GM12878 (cell line): ENCODE measurements at regions not wholly inside any gene's neighbourhood (a gene's known extent, or its start where the extent isn't known, plus 50 kb on each side); places are given as distances from the start of the nearest gene placed in this dataset.

Source experiments
- ATAC-seq: fragments of 200-7000 bp; cut with Tn5 transposase; 3 replicates; pipeline ENCODE4 v1.9.1; 2020; ENCODE audit warnings: mild to moderate bottlenecking, moderate library complexity
- BruUV-seq: library from RNA; stranded (reverse); fragments of 400-500 nt; replicated peaks from 2 replicates; lab custom pipeline; 2021; lab: Mats Ljungman, UMichigan
- CTCF ChIA-PET: fragments of 300-600 bp; sonication (Branson Sonifier 250); formaldehyde crosslinking; extraction: SDS; loops from one replicate; lab custom pipeline; 2021; ENCODE audit warnings: inconsistent platforms; lab: Yijun Ruan, JAX
- POLR2A ChIA-PET: fragments of 350-600 bp; formaldehyde crosslinking; extraction: SDS; loops from one replicate; lab custom pipeline; 2021; ENCODE audit warnings: inconsistent platforms; lab: Charles Lee
- RAD21 ChIA-PET: fragments of 300-600 bp; sonication (Branson Sonifier 250); formaldehyde crosslinking; loops from one replicate; lab custom pipeline; 2023; ENCODE audit warnings: antibody characterized with exemption; ENCODE audit not compliant: unreplicated experiment; lab: Charles Lee
- SMC1A ChIA-PET: fragments of 300-600 bp; sonication (Branson Sonifier 250); formaldehyde crosslinking; loops from one replicate; lab custom pipeline; 2023; ENCODE audit not compliant: unreplicated experiment, uncharacterized antibody; lab: Charles Lee
- DNase-seq: peaks from one replicate; pipeline ENCODE4 v3.0.0-alpha.2; 2011; ENCODE audit warnings: low read depth, low spot score
- FAIRE-seq: peaks from 3 replicates; lab custom pipeline; 2011; peaks lifted over from hg19 to GRCh38; lab: Jason Lieb, UNC
- H2AFZ ChIP-seq: 2 replicates; pipeline ENCODE4 v1.6.0; 2011; ENCODE audit warnings: low read depth, low read length, control low read depth; ENCODE audit not compliant: control insufficient read depth
- H3K27ac ChIP-seq: 2 replicates; pipeline ENCODE4 v1.5.1; 2011; ENCODE audit warnings: control low read depth; ENCODE audit not compliant: control insufficient read depth, insufficient read depth
- H3K27me3 ChIP-seq, 2 experiments: replicated peaks in 1 of 2; 2 replicates each; pipeline versions ENCODE4 v1.6.0 to v1.6.1; 2011; ENCODE audit warnings: low read length in 1 of 2; ENCODE audit not compliant: control insufficient read depth in 2 of 2, insufficient read depth in 2 of 2
- H3K36me3 ChIP-seq, 2 experiments: 2 replicates each; pipeline ENCODE4 v1.5.1; 2011; ENCODE audit warnings: low read length in 1 of 2; ENCODE audit not compliant: control insufficient read depth in 2 of 2, insufficient read depth in 2 of 2
- H3K4me1 ChIP-seq: 2 replicates; pipeline ENCODE4 v1.6.1; 2011; ENCODE audit warnings: mild to moderate bottlenecking, low read length, moderate library complexity, mixed read lengths; ENCODE audit not compliant: control insufficient read depth, insufficient read depth
- H3K4me2 ChIP-seq: 2 replicates; pipeline ENCODE4 v1.6.0; 2011; ENCODE audit warnings: control low read depth; ENCODE audit not compliant: control insufficient read depth, insufficient read depth
- H3K4me3 ChIP-seq: fragments of 200-600 bp; sonication (generic); 2 replicates; pipeline ENCODE4 v1.5.1; 2016
- H3K79me2 ChIP-seq: 2 replicates; pipeline ENCODE4 v1.6.0; 2011; ENCODE audit warnings: low read length; ENCODE audit not compliant: control insufficient read depth, insufficient read depth
- H3K9ac ChIP-seq: 2 replicates; pipeline ENCODE4 v1.8.0; 2011; ENCODE audit warnings: low read length, control low read depth, mixed read lengths; ENCODE audit not compliant: control insufficient read depth, insufficient read depth
- H3K9me3 ChIP-seq: replicated peaks from 3 replicates; pipeline ENCODE4 v1.5.1; 2011; ENCODE audit warnings: mild to moderate bottlenecking, low read length; ENCODE audit not compliant: control insufficient read depth, insufficient read depth
- H4K20me1 ChIP-seq: 2 replicates; pipeline ENCODE4 v1.6.0; 2011; ENCODE audit not compliant: control insufficient read depth, insufficient read depth
- ATF7 ChIP-seq: fragments of 450-650 bp; IDR thresholded peaks from 2 replicates; pipeline ENCODE4 v1.6.1; 2016; ENCODE audit warnings: low read depth, mild to moderate bottlenecking
- BCL11A ChIP-seq: IDR thresholded peaks from 2 replicates; pipeline ENCODE4 v1.6.1; 2011; ENCODE audit warnings: low read depth, low read length
- BHLHE40 ChIP-seq, 2 experiments: fragments of 450-650 bp in 1 of 2; IDR thresholded peaks; 2 replicates each; pipeline ENCODE4 v1.6.1; 2011 to 2017; ENCODE audit warnings: low read depth in 2 of 2, borderline replicate concordance in 1 of 2, improper control_type of control experiment in 1 of 2, low read length in 1 of 2, mild to moderate bottlenecking in 1 of 2
- ELK1 ChIP-seq: IDR thresholded peaks from 2 replicates; pipeline ENCODE4 v1.6.1; 2012; ENCODE audit warnings: low read depth, low read length, improper control_type of control experiment
- FOXK2 ChIP-seq: fragments of 450-650 bp; IDR thresholded peaks from 2 replicates; pipeline ENCODE4 v1.6.1; 2017; ENCODE audit warnings: mild to moderate bottlenecking, moderate library complexity
- HCFC1 ChIP-seq: fragments of 150-350 bp; IDR thresholded peaks from 2 replicates; pipeline ENCODE4 v1.6.1; 2014; ENCODE audit warnings: low read length
- MYC ChIP-seq: IDR thresholded peaks from 2 replicates; pipeline ENCODE4 v1.6.1; 2011; ENCODE audit warnings: mild to moderate bottlenecking, low read length, moderate library complexity, inconsistent platforms; ENCODE audit not compliant: insufficient read depth, insufficient replicate concordance, insufficient read length, severe bottlenecking
- NFYB ChIP-seq: IDR thresholded peaks from 2 replicates; pipeline ENCODE4 v1.6.1; 2011; ENCODE audit warnings: low read depth, mild to moderate bottlenecking, low read length, improper control_type of control experiment, moderate library complexity; ENCODE audit not compliant: insufficient read depth
- POLR2AphosphoS2 ChIP-seq: IDR thresholded peaks from 2 replicates; pipeline ENCODE4 v1.6.1; 2011; ENCODE audit warnings: low read depth, mild to moderate bottlenecking, low read length, improper control_type of control experiment, moderate library complexity
- REST ChIP-seq: IDR thresholded peaks from 2 replicates; pipeline ENCODE4 v1.6.1; 2012; ENCODE audit warnings: mild to moderate bottlenecking, low read depth, low read length
- SMAD1 ChIP-seq: fragments of 450-650 bp; IDR thresholded peaks from 2 replicates; pipeline ENCODE4 v1.6.1; 2018; ENCODE audit warnings: mild to moderate bottlenecking, low read depth; ENCODE audit not compliant: partially characterized antibody
- TCF3 ChIP-seq: IDR thresholded peaks from 2 replicates; pipeline ENCODE4 v1.6.1; 2012; ENCODE audit warnings: low read depth, mild to moderate bottlenecking, low read length, borderline replicate concordance; ENCODE audit not compliant: insufficient read depth
- ZBTB33 ChIP-seq: fragments of 450-650 bp; IDR thresholded peaks from 2 replicates; pipeline ENCODE4 v1.6.1; 2017; ENCODE audit warnings: mild to moderate bottlenecking
- ZSCAN29 ChIP-seq: fragments of 450-650 bp; IDR thresholded peaks from 2 replicates; pipeline ENCODE4 v1.6.1; 2017; ENCODE audit warnings: mild to moderate bottlenecking, moderate library complexity
- WGBS: methylation state at CpG from one replicate; pipeline ENCODE4 v1.1.6; 2016; ENCODE audit warnings: low lambda C conversion rate; ENCODE audit not compliant: insufficient replicate concordance, insufficient coverage; ENCODE audit errors: missing lambda C conversion rate; 5-methylcytosine and 5-hydroxymethylcytosine counted together
- in situ Hi-C: fragments of 300-500 bp; cut with MboI; formaldehyde crosslinking; loops from 9 replicates; pipeline ENCODE4 v1.14.3; 2018; ENCODE audit warnings: mixed read lengths
- intact Hi-C: fragments of 100-400 bp; cut with micrococcal nuclease; formaldehyde crosslinking; loops from one replicate; pipeline ENCODE4 v1.14.2; 2022; ENCODE audit not compliant: unreplicated experiment
- TF ChIP-seq, protein P1 (sequence below): IDR thresholded peaks from 2 replicates; pipeline ENCODE4 v1.6.1; 2011; ENCODE audit warnings: borderline replicate concordance, low read depth, mild to moderate bottlenecking, moderate library complexity, mixed read lengths, low read length; ENCODE audit not compliant: insufficient read depth; ENCODE audit errors: extremely low read length

GRCh38 chrX:34999702-35000101, 57.1 kb downstream of the FAM47B start (continued):
- TF ChIP-seq REST = no peak
- TF ChIP-seq TCF3 = no peak

DNA sequence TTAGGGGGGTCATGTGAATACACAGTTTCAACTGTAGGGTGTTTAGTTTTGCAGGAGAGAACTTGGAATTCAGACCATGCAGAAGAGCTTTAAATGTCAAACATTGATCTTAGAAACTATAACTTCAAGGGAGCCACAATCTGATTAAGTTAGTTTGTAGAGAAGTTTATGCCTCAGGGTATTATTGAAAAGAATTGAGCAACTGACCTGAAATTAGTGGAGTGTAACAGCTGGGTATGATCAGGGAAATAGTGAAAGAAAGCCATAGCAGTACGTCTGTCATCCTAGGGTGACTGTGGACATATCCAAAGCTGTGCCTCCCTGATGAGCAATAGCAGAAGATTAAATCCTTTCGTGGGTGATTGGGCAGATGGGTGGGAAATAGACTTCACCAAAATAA, 63.8 kb downstream of the FAM47B start:
- 0% methylated on average over 2 of the region's 2 CpGs for WGBS
- intact Hi-C loops (no loop called here), in situ Hi-C loops (no loop called here)
- H3K27ac ChIP-seq = no peak overlapping the region
- no peaks in the 10 kb centered on the region for H3K27me3 ChIP-seq
- H3K36me3 ChIP-seq = no peaks in the 10 kb centered on the region
- no peak overlapping the region for H3K4me2 ChIP-seq
- H3K79me2 ChIP-seq = no peaks in the 10 kb centered on the region
- no peak overlapping the region for H2AFZ ChIP-seq
- H4K20me1 ChIP-seq = no peaks in the 10 kb centered on the region
- ChIA-PET POLR2A (no interaction called here), RAD21 (no interaction called here), SMC1A (no interaction called here), CTCF (no interaction called here)
- ATAC-seq (no peak), DNase-seq (no peak), FAIRE-seq (no peak)
- TF ChIP-seq ELK1 = no peak
- TF ChIP-seq ATF7 = no peak
- no peak for TF ChIP-seq MYC
- no peak for TF ChIP-seq FOXK2
- TF ChIP-seq NFYB = no peak
- TF ChIP-seq, protein P1, sequence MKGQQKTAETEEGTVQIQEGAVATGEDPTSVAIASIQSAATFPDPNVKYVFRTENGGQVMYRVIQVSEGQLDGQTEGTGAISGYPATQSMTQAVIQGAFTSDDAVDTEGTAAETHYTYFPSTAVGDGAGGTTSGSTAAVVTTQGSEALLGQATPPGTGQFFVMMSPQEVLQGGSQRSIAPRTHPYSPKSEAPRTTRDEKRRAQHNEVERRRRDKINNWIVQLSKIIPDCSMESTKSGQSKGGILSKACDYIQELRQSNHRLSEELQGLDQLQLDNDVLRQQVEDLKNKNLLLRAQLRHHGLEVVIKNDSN = no peak
- no peak for TF ChIP-seq POLR2AphosphoS2
- TF ChIP-seq BCL11A = no peak
- TF ChIP-seq ZBTB33 = no peak
- TF ChIP-seq ZSCAN29 = no peak
- TF ChIP-seq BHLHE40 (IDR thresholded peaks at IDR 0.05; ENCODE audit: borderline replicate concordance in 1 of 2, low read depth in 2 of 2, low read length in 1 of 2) = no peak
- no peak for TF ChIP-seq HCFC1
- TF ChIP-seq SMAD1 = no peak
- H3K9me3 ChIP-seq = no peaks in the 10 kb centered on the region
- no peak overlapping the region for H3K9ac ChIP-seq
- H3K4me1 ChIP-seq = no peaks in the 10 kb centered on the region
- no TSS peak for BruUV-seq
- no peak overlapping the region for H3K4me3 ChIP-seq
